ENCODE measurements at regions not wholly inside any gene's neighbourhood (a gene's known extent, or its start where the extent isn't known, plus 50 kb on each side); places are given as distances from the start of the nearest gene placed in this dataset.

DNA sequence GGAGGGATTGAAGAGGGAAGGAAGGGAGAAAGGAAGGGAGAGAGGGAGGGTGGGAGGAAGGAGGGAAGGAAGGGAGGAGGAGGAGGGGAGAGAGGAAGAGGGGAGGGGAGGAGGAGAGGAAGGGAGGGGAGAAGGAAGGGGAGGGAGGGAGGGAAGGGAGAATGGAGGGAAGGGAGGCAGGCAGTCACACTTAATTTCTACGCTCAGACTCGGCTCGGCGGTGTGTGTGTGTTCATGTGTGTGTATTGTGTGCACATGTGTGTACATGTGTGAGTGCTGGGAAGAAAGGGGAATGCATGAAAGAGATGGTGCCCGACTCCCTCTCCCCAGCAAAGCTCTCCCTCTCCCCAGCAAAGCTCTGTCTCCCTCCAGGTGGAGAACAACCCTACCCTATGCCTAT, 79.1 kb upstream of the AFDN start:
- H3K27ac ChIP-seq (ENCODE audit: control insufficient read depth, insufficient read depth, low read length), result no peak overlapping the region

DNA sequence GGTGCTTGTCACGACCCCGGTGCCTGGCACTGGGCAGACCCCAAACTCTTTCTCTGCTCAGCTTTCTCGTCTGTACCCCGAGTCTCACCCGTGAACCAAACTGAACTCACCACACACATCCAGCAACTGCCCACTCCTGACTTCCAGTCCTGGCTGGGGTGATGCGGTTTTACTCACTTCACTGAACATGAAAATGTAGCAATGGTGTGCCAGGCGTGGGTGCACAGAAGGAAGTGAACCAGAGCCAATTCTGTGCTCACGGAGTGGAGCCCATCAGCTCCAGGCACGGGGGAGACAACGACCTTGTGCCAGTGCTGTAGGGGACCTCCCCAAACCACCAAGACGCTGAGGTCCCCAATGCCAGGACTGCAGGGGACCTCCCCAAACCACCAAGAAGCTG, 78.7 kb upstream of the AFDN start:
- H2AFZ ChIP-seq (ENCODE audit: control insufficient read depth, low read length), result no peak overlapping the region
- no peaks in the 10 kb centered on the region for H3K27me3 ChIP-seq (ENCODE audit: control insufficient read depth, extremely low read depth, insufficient read depth, low read length)
- no peaks in the 10 kb centered on the region for H3K4me1 ChIP-seq (ENCODE audit: control insufficient read depth, extremely low read depth, insufficient read depth, low read length)
- FAIRE-seq (no peak), DNase-seq (ENCODE audit: low read depth, low spot score) (no peak)
- dilution Hi-C loops (cut with MboI; ENCODE audit: extremely low pct_ligation_motif_present, low sequenced_read_pairs), result no loop called here
- no peak overlapping the region for H3K4me2 ChIP-seq (ENCODE audit: control insufficient read depth, extremely low read depth, insufficient read depth, low read depth, low read length)
- H3K79me2 ChIP-seq (ENCODE audit: control insufficient read depth, insufficient read depth, low read length), result no peaks in the 10 kb centered on the region
- H3K9me3 ChIP-seq (ENCODE audit: control insufficient read depth, low read depth, low read length), result no peaks in the 10 kb centered on the region
- H3K4me3 ChIP-seq (ENCODE audit: control insufficient read depth in 2 of 3, extremely low read depth in 1 of 3, insufficient read depth in 2 of 3, low read depth in 1 of 3, low read length in 3 of 3), result no peak overlapping the region
- H3K9me1 ChIP-seq (ENCODE audit: control insufficient read depth, extremely low read depth, insufficient read depth, low read length), result no peaks in the 10 kb centered on the region
- no peaks in the 10 kb centered on the region for H4K20me1 ChIP-seq (ENCODE audit: control insufficient read depth, extremely low read depth, insufficient read depth, low read length)
- TF ChIP-seq CTCF (optimal IDR thresholded peaks at IDR 0.05 in 1 of 3, IDR thresholded peaks at IDR 0.05 in 1 of 3, conservative IDR thresholded peaks at IDR 0.05 in 1 of 3; ENCODE audit: extremely low read depth in 1 of 3, insufficient read depth in 2 of 3, low read length in 3 of 3) (no peak), EZH2 (IDR thresholded peaks at IDR 0.05; ENCODE audit: low read length) (no peak)
- no peaks in the 10 kb centered on the region for H3K36me3 ChIP-seq (ENCODE audit: control insufficient read depth in 2 of 2, extremely low read depth in 1 of 2, insufficient read depth in 2 of 2, low read length in 2 of 2)
- no peak overlapping the region for H3K27ac ChIP-seq (ENCODE audit: control insufficient read depth, insufficient read depth, low read length)
- H3K9ac ChIP-seq (ENCODE audit: control insufficient read depth, extremely low read depth, insufficient read depth, low read length), result no peak overlapping the region

More for the DNA sequence above, 79.1 kb upstream of the AFDN start:
- Histone ChIP-seq H3K9me1 (ENCODE audit: control insufficient read depth, extremely low read depth, insufficient read depth, low read length) (no peaks in the 10 kb centered on the region), H3K4me2 (ENCODE audit: control insufficient read depth, extremely low read depth, insufficient read depth, low read depth, low read length) (no peak overlapping the region), H2AFZ (ENCODE audit: control insufficient read depth, low read length) (no peak overlapping the region), H3K79me2 (ENCODE audit: control insufficient read depth, insufficient read depth, low read length) (no peaks in the 10 kb centered on the region), H3K36me3 (ENCODE audit: control insufficient read depth in 2 of 2, extremely low read depth in 1 of 2, insufficient read depth in 2 of 2, low read length in 2 of 2) (no peaks in the 10 kb centered on the region), H4K20me1 (ENCODE audit: control insufficient read depth, extremely low read depth, insufficient read depth, low read length) (no peaks in the 10 kb centered on the region), H3K4me3 (ENCODE audit: control insufficient read depth in 2 of 3, extremely low read depth in 1 of 3, insufficient read depth in 2 of 3, low read depth in 1 of 3, low read length in 3 of 3) (no peak overlapping the region), H3K9ac (ENCODE audit: control insufficient read depth, extremely low read depth, insufficient read depth, low read length) (no peak overlapping the region), H3K27me3 (ENCODE audit: control insufficient read depth, extremely low read depth, insufficient read depth, low read length) (no peaks in the 10 kb centered on the region), H3K4me1 (ENCODE audit: control insufficient read depth, extremely low read depth, insufficient read depth, low read length) (no peaks in the 10 kb centered on the region), H3K9me3 (ENCODE audit: control insufficient read depth, low read depth, low read length) (no peaks in the 10 kb centered on the region)
- TF ChIP-seq CTCF (optimal IDR thresholded peaks at IDR 0.05 in 1 of 3, IDR thresholded peaks at IDR 0.05 in 1 of 3, conservative IDR thresholded peaks at IDR 0.05 in 1 of 3; ENCODE audit: extremely low read depth in 1 of 3, insufficient read depth in 2 of 3, low read length in 3 of 3) (no peak), EZH2 (IDR thresholded peaks at IDR 0.05; ENCODE audit: low read length) (no peak)
- dilution Hi-C loops (cut with MboI; ENCODE audit: extremely low pct_ligation_motif_present, low sequenced_read_pairs), result no loop called here
- no peak for DNase-seq (ENCODE audit: low read depth, low spot score)
- FAIRE-seq, result no peak

Data from keratinocyte (primary cell).